ENCODE measurements at regions not wholly inside any gene's neighbourhood (a gene's known extent, or its start where the extent isn't known, plus 50 kb on each side); places are given as distances from the start of the nearest gene placed in this dataset.

DNA sequence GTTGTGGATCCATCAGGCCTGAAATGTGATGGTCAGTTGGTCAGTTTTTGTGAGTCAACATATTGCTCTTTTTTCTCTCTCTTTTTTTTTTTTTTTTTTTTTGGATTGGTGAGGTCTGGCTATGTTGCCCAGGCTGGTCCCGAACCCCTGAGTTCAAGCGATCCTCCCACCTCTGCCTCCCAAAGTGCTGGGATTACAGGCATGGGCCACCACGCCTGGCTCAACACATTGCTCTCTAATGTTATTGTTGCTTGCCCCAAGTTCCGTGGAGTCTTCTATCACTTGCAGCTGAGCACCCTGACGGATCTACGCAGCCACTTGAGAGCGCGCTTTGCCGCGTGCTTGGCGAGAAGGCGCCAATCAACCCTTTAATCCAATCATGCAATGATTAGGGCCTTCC is 69.5 kb upstream of the DIO3 start (continued):
- no peak for TF ChIP-seq ZBTB4 (CRISPR knock-in tag; IDR thresholded peaks at IDR 0.05; ENCODE audit: borderline replicate concordance)
- TF ChIP-seq TOE1 (CRISPR knock-in tag; IDR thresholded peaks at IDR 0.05): no peak
- no peak for TF ChIP-seq SYNCRIP (IDR thresholded peaks at IDR 0.05; ENCODE audit: insufficient read depth, low read depth, low read length)

DNA sequence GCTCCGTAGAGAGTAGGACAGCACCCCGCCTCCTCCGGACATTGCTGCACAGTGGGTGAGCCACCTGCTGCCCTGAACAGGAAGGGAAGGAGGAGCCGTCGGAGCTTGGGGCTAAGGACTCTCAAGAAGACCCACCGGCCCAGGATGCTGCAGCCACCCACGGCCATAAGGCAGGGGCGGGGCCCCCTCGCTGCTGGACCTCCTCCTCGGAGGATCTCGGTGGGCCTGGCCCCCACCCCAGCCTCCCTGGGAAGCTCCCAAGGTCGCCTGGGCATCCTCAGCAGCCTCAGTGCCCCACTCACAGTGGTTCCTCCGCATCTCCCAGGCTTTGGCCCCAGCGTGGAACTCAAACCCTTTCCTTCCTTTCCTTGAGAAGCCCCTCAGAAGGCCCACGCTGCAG is 68.6 kb upstream of the DIO3 start:
- Histone ChIP-seq H2AFZ (ENCODE audit: low read length) (no peak overlapping the region), H3K27ac (ENCODE audit: extremely low read length, insufficient read depth, low read length) (no peak overlapping the region), H3K4me2 (ENCODE audit: low read depth, low read length) (no peak overlapping the region), H3K36me3 (replicated peaks in 1 of 2; ENCODE audit: control insufficient read depth in 1 of 2, insufficient read depth in 2 of 2, low read length in 2 of 2) (no peaks in the 10 kb centered on the region), H3K4me1 (ENCODE audit: insufficient read depth, low read length) (peaks cover 28% of the 10 kb centered on the region), H4K20me1 (ENCODE audit: insufficient read depth, low read length) (no peaks in the 10 kb centered on the region), H3K9ac (ENCODE audit: insufficient read depth, low read depth, low read length) (no peak overlapping the region), H3K4me3 (replicated peaks in 1 of 3; ENCODE audit: insufficient read depth in 1 of 3, low read depth in 2 of 3, low read length in 3 of 3) (no peak overlapping the region), H3K27me3 (ENCODE audit: control insufficient read depth in 1 of 2, insufficient read depth in 2 of 2, low read length in 2 of 2) (peaks cover 0 to 9% of the 10 kb centered on the region in 2 experiments; a peak in 1 of 5 replicates), H3K9me3 (ENCODE audit: low read length) (no peaks in the 10 kb centered on the region), H3K79me2 (ENCODE audit: insufficient read depth, low read length) (no peaks in the 10 kb centered on the region)
- intact Hi-C loops (cut with micrococcal nuclease; ENCODE audit: unreplicated experiment): no loop called here
- ChIA-PET CTCF (ENCODE audit: low intra/inter-chr PET ratio, low total read pairs) (no interaction called here), POLR2A (no interaction called here)
- BruUV-seq (replicated peaks): no TSS peak
- ATAC-seq: no peak; the same call in 2 of the 3 replicates
- in situ Hi-C loops (cut with HindIII; ENCODE audit: extremely low pct_ligation_motif_present, low pct_unique_long_range_greater_than_20kb): no loop called here
- DNase-seq (ENCODE audit: low spot score): no peak
- 70% methylated on average over 4 of the region's 15 CpGs for WGBS (ENCODE audit: low lambda C conversion rate)
- no peak for FAIRE-seq
- TF ChIP-seq PLSCR1 (CRISPR knock-in tag; IDR thresholded peaks at IDR 0.05; ENCODE audit: borderline replicate concordance) (no peak), ZNF570 (CRISPR knock-in tag; IDR thresholded peaks at IDR 0.05; ENCODE audit: borderline replicate concordance) (no peak), FOXK1 (CRISPR knock-in tag; IDR thresholded peaks at IDR 0.05; ENCODE audit: borderline replicate concordance, low read depth) (no peak), HDAC2 (CRISPR knock-in tag; IDR thresholded peaks at IDR 0.05) (no peak), ZNF563 (CRISPR knock-in tag; IDR thresholded peaks at IDR 0.05) (no peak), PCBP2 (optimal IDR thresholded peaks at IDR 0.05; ENCODE audit: low read depth, low read length, poor library complexity, severe bottlenecking) (no peak), ZNF552 (CRISPR knock-in tag; IDR thresholded peaks at IDR 0.05; ENCODE audit: borderline replicate concordance) (no peak), ZBTB42 (CRISPR knock-in tag; IDR thresholded peaks at IDR 0.05) (no peak), ZNF577 (CRISPR knock-in tag; IDR thresholded peaks at IDR 0.05; ENCODE audit: borderline replicate concordance, low read depth) (no peak), ZC3H4 (CRISPR knock-in tag; IDR thresholded peaks at IDR 0.05; ENCODE audit: borderline replicate concordance) (no peak), GTF2F1 (IDR thresholded peaks at IDR 0.05; ENCODE audit: low read length) (no peak), ZNF260 (CRISPR knock-in tag; IDR thresholded peaks at IDR 0.05; ENCODE audit: borderline replicate concordance, low read depth) (no peak), MEIS1 (CRISPR knock-in tag; IDR thresholded peaks at IDR 0.05; ENCODE audit: borderline replicate concordance) (no peak), HNF4A (CRISPR knock-in tag; IDR thresholded peaks at IDR 0.05) (no peak)
- TF ChIP-seq, protein P1, sequence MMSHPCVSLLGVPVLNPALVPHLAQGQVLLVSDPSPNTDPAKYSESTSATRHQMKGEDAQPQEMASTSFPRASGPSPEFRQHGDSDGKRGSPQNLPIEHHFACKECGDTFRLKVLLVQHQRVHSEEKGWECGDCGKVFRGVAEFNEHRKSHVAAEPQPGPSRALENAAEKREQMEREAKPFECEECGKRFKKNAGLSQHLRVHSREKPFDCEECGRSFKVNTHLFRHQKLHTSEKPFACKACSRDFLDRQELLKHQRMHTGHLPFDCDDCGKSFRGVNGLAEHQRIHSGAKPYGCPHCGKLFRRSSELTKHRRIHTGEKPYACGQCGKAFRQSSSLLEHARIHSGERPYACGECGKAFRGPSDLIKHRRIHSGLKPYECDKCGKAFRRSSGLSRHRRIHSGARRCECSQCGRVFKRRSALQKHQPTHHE (CRISPR knock-in tag; IDR thresholded peaks at IDR 0.05; ENCODE audit: borderline replicate concordance): no peak
- TF ChIP-seq, protein P2, sequence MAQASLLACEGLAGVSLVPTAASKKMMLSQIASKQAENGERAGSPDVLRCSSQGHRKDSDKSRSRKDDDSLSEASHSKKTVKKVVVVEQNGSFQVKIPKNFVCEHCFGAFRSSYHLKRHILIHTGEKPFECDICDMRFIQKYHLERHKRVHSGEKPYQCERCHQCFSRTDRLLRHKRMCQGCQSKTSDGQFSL (CRISPR knock-in tag; IDR thresholded peaks at IDR 0.05): no peak
